NCI-H2107 treated with DMSO at 0.1 percent for 48 hours (cell line): ENCODE measurements at regions not wholly inside any gene's neighbourhood (a gene's known extent, or its start where the extent isn't known, plus 50 kb on each side); places are given as distances from the start of the nearest gene placed in this dataset.

ENCODE experiments used
- DNase-seq: peaks from one replicate; lab custom pipeline; 2025; ENCODE audit not compliant: unreplicated experiment; lab: John Stamatoyannopoulos, UW

DNA sequence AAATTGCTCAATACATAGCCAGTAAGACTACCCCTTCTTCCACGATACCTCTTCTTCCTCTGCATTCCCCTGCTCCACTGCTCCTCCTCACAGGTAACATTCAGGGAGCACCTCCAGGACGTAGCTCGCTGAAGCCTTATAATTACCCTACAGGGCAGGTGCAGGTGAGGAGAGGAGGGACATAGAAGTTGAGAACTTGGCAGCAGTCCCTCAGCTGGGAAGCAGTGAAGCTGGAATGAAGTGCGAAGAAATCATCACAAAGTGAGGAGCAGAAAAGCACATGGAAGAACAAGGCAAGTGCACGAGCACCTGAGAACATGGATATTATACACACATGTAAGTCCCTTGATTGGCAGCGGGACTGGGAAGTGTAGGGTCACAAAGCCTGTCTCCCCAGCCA, 118.2 kb downstream of the HSD17B3 start:
- DNase-seq, result no peak

DNA sequence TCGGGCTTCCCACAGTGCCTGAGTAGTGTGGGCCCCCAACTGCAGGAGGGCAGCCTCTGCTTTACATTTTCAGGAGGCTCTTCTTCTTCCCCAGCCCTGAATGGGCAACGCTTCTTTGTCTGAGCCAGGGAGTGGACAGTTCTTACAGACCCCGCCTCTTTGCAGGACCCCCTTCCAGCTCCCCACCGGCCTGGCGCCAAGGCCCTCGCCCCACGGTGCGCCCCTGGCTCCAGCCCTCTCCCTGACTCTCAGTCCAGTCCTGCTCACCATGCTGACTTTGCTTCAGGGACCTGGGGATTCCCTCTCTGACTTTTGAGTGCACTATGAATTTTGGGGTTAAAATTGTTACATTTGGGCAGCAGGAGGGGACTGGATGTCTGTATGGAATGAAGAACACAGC, 123.8 kb downstream of the HSD17B3 start:
- DNase-seq, result no peak

DNA sequence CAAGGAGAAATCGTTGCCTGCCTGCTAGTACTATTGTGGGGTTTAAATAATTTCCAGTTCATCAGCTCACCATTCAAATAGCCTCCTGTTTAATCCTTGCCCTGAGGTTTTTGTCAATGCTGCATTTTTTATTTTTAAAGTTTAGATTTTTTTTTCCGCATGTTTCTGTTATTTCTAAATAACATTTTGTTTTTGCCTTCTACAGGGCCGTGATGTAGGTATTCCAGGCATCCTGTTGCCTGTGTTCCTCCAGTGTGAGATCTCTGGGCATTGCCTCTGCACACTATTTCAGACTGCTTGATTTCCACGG, 124.3 kb downstream of the HSD17B3 start:
- no peak for DNase-seq

DNA sequence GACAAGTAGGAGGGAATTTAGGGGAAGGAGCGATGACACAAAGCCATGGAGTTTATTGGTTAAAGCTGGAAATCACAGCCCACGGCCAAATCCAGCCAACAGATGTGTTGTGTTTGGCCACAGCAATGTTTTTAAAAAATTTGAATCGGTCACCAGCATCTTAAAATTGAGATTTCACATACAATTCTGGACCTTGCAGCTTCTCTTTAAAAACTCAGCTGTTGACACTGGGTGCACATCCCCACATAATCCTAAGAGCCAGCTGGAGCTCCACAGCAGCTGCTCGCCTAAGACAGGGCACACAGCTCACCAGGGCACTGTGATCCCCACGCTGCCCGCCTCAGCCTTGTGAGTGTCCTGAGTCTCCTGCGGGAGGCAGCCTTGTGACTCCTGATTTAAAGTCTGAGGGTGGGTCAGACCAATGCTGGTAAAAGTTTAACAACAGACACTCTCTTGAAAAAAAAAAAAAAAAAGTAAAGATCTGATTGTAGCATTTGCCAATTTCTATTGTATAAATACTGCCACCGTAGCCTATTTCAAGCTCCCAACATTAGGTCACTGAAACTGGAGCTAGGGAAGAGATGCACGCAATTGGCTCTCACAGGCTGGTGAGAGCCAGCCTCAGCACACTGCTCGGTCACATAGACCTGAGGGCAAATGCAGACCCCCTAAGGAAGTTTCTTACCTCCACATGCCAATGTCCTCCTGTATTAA, 124.8 kb downstream of the HSD17B3 start:
- DNase-seq, result no peak

DNA sequence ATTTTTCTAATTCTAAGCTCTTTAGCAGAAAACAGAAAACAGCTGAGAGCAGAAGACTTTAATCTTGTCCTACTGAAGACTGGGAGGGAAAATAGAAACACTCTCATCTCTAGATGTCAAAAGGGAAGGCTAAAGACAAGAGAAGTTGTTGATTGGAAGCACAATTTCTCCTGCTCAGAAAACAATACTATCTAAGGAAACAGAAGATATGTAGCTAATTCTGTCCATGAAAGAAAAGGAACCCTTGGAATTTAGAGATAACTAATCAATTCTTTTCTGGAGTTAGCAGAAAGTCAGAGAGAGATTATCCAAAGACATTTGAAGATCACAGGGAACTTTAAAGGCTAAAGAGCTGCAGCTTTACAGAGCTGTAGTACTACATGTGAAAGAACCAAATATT, 126.2 kb downstream of the HSD17B3 start:
- no peak for DNase-seq

DNA sequence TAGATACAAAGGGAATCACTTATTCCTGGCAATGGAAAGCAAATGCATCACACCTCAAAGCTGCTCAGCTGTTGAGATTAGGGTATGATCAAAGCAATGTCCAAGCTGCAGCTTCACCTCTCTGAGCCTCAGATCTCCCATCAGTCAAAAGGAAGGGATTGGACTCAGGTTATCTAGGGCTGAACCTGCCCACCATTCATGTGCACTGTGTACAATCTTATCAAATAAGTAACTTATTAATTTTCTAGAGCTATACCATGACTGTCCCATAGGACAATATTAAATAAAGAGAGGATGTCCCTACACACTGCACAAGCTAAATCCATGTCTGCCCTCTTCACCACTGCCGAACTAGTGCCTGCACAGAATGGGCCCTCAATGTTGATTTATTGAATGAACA, 127.0 kb downstream of the HSD17B3 start:
- no peak for DNase-seq

DNA sequence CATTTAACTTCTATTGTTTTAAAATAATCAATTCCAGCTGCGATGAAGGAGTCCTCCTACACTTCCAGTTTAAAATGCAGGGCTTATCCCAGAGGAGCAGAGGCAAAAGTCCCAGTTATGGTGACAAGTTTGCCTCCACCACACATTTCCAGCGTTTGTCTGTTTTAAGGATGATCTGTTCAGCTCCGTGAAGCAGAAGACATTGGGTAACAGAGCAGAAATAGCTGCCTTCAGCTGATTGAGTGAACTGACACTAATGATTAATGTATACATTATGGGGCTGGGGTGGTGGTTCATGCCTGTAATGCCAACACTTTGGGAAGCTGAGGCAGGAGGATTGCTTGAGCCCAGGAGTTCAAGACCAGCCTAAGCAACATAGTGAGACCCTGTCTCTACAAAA, 127.6 kb downstream of the HSD17B3 start:
- DNase-seq, result no peak

DNA sequence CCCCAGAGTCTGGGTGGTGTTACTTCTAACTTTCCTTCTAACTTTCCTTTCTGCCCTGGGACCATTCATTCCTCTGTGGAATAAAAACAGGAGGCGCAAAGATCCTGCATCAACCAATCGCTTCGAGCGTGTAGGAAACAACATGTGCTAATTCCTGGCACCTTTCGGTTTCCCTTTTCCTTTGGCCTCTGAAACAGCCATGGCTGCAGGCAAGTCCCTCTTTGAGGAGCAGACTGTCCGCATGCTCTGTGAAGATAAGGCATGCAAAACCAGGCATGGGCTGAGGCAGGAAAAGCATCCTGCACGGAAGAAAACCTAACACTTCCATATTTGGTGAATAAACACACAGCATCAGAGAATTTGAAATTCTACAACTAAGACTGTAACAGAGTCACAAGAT, 128.3 kb downstream of the HSD17B3 start:
- DNase-seq, result no peak

DNA sequence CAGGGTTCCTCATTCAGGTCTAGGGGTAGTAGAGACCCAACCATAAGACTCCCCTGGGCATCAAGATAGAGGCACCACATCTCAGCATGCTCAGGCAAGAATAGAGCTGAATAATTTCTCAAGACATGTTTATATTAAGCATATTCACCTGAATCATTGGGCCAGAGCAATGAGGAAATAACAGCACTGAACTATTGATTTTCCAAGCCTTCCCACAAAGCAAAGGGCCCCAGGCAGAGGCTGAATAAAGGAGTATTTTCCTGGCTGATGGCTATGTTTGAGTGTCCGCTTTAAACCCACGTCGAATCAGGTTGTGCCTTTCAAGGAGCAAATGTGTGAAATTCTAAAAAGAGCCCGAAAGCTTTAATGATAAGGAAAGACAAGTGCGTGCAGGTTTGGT, 129.2 kb downstream of the HSD17B3 start:
- no peak for DNase-seq

DNA sequence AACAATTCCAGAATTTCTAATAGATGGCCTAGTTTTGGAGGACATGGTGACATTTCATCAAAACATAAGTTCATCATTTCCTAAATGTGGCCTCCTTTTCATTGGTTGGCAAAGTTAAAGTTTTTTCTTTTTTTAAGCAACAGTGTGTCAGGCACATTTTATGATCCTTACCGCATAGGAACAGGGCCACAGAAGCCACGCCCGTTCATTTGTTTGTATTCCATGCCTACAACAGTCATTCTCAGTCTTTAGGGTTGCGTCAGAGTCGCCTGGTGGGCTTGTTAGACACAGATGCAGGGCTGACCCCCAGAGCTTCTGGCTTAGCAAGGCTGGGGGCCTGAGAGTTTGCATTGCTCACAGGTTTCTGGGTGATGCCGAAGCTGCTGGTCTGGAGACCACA, 130.2 kb downstream of the HSD17B3 start:
- no peak for DNase-seq

DNA sequence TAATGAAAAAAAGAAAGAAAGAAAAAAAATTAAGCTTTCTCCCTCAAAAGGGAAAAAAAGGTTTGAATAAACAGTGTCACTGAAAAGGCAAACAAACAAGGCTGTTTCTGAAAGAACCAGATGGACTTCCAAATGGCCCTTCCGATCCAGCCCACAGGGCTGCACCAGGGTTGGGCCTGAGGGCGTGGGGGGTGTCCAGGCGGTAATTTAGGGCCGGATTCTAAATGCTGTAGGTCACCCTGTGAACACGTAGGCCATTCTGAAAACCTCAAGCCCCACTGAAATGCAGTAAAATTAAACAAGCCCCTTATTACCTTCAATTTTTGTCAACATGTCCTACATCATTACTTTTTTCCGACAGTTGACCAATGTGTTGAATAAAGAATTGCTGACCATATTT, 132.1 kb downstream of the HSD17B3 start:
- DNase-seq, result no peak

DNA sequence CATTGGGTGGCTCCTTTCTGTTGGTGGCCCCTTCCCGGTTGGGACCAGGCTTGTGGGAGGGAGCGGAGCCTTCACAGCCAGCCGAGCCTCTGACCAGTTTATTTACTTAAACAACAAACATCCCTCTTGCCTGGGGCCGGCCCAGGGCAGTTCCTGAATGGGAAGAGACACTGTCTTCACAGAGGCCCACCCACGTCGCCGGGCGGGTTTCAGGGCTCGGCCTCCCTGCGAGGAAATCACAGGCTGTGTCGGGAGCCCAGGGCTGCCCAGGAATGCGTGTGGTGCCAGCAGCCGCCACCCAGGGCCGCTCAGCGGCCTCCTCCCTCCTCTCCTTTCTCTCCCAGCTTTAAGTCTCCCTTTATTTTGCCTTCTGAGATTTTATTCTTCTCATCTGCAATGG, 132.5 kb downstream of the HSD17B3 start:
- DNase-seq, result no peak

DNA sequence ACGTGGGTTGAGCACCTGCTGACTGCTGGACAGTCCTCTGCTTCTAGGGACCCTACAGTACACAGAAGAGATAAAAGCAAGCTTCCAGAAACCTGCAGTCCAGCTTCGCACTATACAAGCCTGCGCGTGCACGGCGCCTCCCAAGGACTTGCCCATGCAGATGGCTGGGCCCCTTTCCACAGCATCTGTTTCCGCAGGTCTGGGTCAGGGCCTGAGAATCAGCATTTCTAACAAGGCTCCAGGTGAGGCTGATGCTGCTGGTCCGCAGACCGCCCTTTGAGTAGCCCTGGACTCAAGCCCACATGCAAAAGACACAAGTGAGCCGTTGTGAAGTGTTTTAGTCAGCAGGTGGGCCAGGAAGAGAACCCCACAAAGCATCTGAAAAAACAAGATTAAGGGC, 133.1 kb downstream of the HSD17B3 start:
- no peak for DNase-seq

DNA sequence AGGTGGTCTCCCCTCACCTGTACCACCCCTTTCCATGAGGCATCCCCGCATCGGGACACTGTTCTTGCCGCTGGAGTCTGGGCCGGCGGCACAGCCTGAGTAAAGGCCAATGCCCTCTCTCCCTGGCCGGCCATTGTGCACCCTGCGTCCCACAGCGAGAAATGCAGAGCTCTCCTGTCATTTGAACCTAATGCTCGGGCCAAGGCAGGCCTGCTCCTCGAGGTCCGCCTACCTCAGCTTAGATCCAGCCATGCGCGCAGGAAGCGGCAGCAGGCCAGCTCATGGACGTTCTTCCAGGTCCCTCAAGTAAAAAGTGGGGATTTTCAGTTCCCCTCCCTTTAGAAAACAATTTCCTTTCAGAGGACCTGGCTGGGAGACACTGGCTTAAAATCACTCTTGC, 135.0 kb downstream of the HSD17B3 start:
- no peak for DNase-seq

DNA sequence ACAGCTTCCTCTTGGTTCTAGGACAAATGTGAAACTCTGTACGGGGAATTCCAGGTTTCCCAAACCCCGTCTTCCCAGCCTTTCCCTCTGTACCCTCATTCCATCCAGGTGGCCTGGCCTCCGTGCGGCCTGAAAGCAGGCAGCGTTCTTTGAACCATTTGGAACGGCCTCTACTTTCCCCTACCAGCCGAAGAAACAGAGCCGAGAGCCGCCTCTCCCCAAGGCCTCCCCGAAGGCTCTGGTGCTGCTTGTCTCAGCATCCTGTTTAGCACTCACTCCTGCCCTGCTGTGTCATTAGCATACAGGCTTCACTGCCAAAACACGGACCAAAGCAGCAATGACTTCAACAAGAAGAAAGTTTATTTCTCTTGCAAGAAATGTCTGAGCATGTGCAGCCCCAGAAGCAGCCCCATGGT, 137.7 kb downstream of the HSD17B3 start:
- DNase-seq, result no peak

DNA sequence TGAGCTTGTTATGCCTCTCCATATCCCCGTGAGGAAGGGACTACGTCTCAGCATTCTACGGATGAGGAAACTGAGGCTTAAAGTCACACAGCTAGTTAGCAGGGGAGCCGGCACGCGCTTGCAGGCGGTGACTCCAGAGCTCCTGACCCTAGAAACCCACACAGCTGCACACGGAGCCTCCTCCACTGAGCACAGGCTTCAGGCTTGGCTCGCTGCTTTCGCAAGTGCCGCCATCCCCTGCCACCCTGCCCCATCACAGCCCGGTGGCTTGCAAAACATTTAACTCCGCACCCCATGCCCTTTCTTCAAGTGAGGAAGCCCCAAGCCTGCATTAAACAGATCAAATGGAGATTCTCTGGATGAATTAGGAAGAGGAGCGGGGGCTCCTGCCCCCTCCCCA, 138.3 kb downstream of the HSD17B3 start:
- DNase-seq, result no peak

DNA sequence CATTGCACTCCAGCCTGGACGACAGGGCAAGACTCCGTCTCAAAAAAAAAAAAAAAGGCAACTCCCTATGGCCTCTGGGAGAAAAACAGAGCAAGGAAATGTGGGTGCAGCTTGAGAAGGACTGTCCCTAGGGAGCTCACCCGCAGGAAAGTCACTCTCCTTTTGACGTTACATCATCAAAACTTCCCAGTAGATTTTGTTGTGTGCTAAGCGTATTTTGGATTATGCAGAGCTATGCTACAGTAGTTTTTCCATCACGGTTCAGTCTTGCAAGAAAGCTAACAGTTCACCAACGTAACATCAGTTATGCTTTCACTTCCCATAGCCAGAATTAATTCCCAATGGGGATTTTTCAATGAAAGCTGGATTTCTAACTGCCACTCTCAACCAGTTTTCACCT, 138.8 kb downstream of the HSD17B3 start:
- no peak for DNase-seq

DNA sequence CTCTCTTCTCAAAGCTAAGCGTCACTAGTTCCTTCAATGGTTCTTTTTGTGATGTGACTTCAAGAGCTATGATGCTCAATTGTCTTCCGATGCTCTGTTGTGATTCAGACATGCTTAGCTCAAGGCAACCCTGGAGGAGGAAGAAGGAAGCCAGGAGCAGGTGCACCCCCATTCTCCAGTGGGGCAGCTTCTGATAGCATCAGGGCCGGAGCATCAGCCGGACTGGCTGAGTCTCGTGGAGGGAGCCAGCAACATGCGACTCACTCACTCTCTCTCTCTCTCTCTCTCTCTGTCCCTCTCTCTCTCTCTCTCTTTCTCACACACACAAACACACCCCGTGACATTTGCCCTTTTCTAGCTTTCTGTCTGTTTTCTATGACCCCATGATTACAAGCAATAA, 140.2 kb downstream of the HSD17B3 start:
- no peak for DNase-seq

DNA sequence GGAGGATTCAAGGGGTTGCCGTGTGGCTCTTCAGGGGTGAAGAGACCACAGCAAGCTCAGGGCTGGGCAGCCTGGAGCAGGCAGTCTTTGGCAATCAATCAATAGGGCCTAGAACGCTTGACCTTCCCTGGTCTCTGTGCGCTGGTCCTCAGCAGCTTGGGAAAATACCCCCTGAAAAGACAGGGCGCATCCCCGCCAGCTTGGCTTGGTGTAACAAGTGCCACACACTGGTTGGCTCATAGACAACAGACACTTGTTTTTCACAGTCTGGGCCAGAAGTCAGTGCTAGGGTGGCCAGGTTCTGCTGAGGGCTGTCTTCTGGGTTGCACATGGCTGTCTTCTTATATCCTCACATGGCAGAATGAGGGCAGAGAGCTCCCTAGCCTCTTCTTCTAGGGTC, 141.1 kb downstream of the HSD17B3 start:
- no peak for DNase-seq

DNA sequence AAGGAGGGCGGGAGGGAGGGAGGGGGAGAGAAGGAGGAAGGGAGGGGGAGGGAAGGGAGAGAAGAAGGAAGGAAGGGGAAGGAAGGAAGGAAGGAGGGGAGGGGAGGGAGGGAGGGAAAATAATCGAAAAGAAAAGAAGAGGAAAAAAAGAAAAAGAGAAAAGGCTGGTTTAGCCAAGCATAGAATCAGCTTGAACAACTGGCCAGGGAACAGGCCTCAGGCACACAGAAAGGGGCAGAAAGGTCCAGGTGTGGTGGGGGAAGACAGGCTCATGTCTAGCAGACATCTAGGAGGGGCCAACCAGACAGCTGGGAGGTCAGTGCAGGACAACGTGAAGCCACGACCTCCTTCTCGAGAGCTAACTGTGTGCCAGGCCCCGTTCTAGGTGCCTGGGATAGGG, 141.8 kb downstream of the HSD17B3 start:
- no peak for DNase-seq

DNA sequence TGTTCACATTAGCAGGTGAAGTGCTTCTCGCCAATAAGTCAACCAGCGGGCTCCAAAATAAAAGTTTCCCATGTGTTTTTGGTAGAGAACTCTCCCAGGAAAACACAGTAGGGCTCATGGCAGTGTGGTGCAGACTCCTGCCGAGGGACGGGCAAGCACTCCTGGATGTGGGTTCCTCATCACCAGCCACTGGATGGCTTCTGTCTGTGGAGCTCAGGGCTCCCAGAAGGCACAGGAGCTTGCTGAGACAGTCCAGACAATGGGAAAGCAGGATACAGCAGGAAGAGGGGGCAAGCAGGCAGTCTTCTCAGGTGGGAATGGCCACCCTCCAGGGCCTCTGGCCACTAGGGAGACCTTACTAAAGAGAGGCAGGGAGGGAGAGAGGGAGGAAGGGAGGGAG, 142.4 kb downstream of the HSD17B3 start:
- DNase-seq, result no peak

DNA sequence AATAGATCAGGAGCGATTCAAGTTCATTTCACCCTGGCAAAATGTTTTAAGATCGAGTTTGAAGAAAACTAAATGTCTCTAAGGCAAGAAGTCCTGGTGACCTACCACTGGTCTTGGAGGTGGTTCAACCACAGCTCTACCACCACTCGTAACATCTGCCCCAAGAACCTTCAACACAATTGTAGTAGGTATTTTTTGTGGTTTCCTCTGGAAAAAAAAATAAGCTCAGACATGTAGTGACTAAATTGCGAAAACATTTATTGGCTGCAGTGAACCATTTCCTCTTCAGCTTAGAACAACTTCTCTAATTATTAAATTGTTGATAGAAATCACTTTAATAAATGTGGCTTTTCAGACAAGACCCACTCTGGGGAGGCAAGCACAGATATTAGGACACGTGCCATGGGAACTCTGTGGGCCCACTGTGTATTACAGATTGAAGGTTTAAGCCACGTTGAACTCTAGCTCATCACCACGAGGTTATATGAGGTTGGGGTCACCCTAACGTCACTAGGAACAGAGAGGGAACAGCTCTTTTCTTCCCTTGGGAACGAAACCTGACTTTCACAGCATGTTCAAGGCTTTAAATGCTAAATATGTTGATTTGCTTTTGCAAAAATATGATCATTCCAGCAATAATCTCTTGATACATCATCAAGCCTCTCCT, 142.9 kb downstream of the HSD17B3 start:
- no peak for DNase-seq

DNA sequence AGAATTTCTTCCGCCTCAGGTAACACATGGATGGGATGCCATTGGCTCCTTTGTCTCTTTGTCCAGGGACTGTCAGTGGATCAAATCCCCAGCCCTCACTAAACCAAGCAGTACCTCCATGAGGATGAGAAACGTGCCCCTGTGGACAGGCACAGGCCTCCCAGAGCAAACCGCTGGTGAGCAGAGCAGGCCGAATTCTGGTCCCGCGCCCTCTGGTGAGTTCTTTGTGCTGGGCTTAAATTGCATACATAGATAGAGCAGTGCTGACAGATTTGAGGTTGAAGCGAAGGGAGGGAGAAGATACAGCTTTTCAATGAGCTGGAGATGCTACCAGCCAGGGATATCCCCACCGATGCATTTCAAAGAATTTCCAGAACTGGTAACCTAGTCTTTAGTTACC, 143.8 kb downstream of the HSD17B3 start:
- no peak for DNase-seq
